MV-4-11 (cell line): ENCODE measurements at regions not wholly inside any gene's neighbourhood (a gene's known extent, or its start where the extent isn't known, plus 50 kb on each side); places are given as distances from the start of the nearest gene placed in this dataset.

Experiments
- DNase-seq: peaks from one replicate; lab custom pipeline; 2025; lab: John Stamatoyannopoulos, UW

GRCh38 chrX:47302396-47302795, 68.0 kb upstream of the ZNF157 start:
- DNase-seq: no peak

GRCh38 chrX:47306471-47307023, 63.8 kb upstream of the ZNF157 start:
- DNase-seq: peak; percentile 29

- peak; percentile 63 for DNase-seq
Observed at GRCh38 chrX:47311932-47312774, 58.2 kb upstream of the ZNF157 start.

DNA sequence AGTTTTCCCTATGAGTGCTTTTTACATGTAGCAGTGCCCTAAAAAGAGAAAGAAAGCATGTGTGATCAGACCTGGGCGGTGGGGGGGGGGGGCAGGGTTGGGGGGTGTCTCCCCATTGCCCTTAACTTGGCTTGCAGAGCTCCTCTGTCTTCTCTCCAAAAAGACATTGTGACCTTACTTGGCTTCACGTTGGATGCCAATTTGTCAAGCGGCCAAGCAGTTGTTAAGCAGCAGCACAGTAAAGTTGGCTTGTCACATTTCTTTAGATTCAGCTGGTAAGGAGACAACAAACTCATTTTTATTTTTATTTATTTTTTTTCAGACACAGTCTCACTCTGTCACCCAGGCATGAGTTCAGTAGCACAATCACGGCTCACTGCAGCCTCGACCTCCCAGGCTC, 57.3 kb upstream of the ZNF157 start:
- no peak for DNase-seq

- no peak for DNase-seq
Observed at GRCh38 chrX:47316276-47317025, 53.9 kb upstream of the ZNF157 start.
